AG04450 (cell line): ENCODE measurements at regions not wholly inside any gene's neighbourhood (a gene's known extent, or its start where the extent isn't known, plus 50 kb on each side); places are given as distances from the start of the nearest gene placed in this dataset.
A peak's percentile ranks its signal among the peaks of the same experiment; 100 is the strongest.

Source experiments
- CTCF ChIA-PET: fragments of 300-600, 350-600 bp; formaldehyde crosslinking; extraction: SDS; loops from one replicate; lab custom pipeline; 2022; ENCODE audit warnings: antibody characterized with exemption, inconsistent platforms; lab: Charles Lee
- POLR2A ChIA-PET: fragments of 350-600 bp; formaldehyde crosslinking; extraction: SDS; loops from one replicate; lab custom pipeline; 2021; ENCODE audit warnings: antibody characterized with exemption, inconsistent platforms; lab: Yijun Ruan, JAX
- DNase-seq: peaks from one replicate; pipeline ENCODE4 v3.0.0-alpha.2; 2011; ENCODE audit warnings: low read depth, low spot score
- H3K27ac ChIP-seq: one replicate; pipeline ENCODE4 v1.5.1; 2012; ENCODE audit warnings: low read depth, low read length, control low read depth
- H3K27me3 ChIP-seq: one replicate; pipeline ENCODE4 v1.6.0; 2012; ENCODE audit warnings: low read length; ENCODE audit not compliant: control insufficient read depth, insufficient read depth
- H3K4me3 ChIP-seq: 2 replicates; pipeline ENCODE4 v1.5.1; 2011; ENCODE audit warnings: mild to moderate bottlenecking, low read depth, low read length, control low read depth
- H3K9me3 ChIP-seq: 2 replicates; pipeline ENCODE4 v1.5.1; 2012; ENCODE audit warnings: low read length; ENCODE audit not compliant: control insufficient read depth, insufficient read depth
- CTCF ChIP-seq: IDR thresholded peaks from 2 replicates; pipeline ENCODE4 v1.5.1; 2011; ENCODE audit warnings: low read depth, low read length, control low read depth, inconsistent platforms

GRCh38 chr15:67957435-67958132 lies 96.5 kb upstream of the PIAS1 start:
- Histone ChIP-seq H3K27ac (no peak overlapping the region), H3K4me3 (no peak overlapping the region), H3K9me3 (no peaks in the 10 kb centered on the region), H3K27me3 (peaks cover 23% of the 10 kb centered on the region)
- no peak for DNase-seq
- ChIA-PET CTCF (interaction anchor here (1.4 kb wide), 1 partner anchor 95 kb away, joined by 4 read pairs; no protein-coding TSS in a partner anchor), POLR2A (no interaction called here)
- no peak for TF ChIP-seq CTCF

GRCh38 chr15:67967871-67968431 lies 86.2 kb upstream of the PIAS1 start:
- no peak for TF ChIP-seq CTCF
- POLR2A ChIA-PET: no interaction called here

GRCh38 chr15:67968564-67968963 lies 85.6 kb upstream of the PIAS1 start:
- ChIA-PET POLR2A (no interaction called here), CTCF (interaction anchor here (0.7 kb wide), 1 partner anchor 185 kb away, joined by 3 read pairs; no protein-coding TSS in a partner anchor)
- H3K27me3 ChIP-seq: peaks cover 23% of the 10 kb centered on the region
- no peaks in the 10 kb centered on the region for H3K9me3 ChIP-seq
- H3K4me3 ChIP-seq: no peak overlapping the region; the same call in 1 of the 2 replicates
- no peak for DNase-seq
- no peak for TF ChIP-seq CTCF
- H3K27ac ChIP-seq: no peak overlapping the region

More at GRCh38 chr15:67967871-67968431, 86.2 kb upstream of the PIAS1 start:
- CTCF ChIA-PET: interaction anchor here (0.7 kb wide), 1 partner anchor 186 kb away, joined by 3 read pairs; no protein-coding TSS in a partner anchor
- DNase-seq: peak; percentile 8
- Histone ChIP-seq H3K4me3 (peak overlapping the region; percentile 54), H3K27ac (no peak overlapping the region), H3K27me3 (peaks cover 23% of the 10 kb centered on the region), H3K9me3 (no peaks in the 10 kb centered on the region)

GRCh38 chr15:67968966-67969365 lies 85.1 kb upstream of the PIAS1 start:
- H3K9me3 ChIP-seq: no peaks in the 10 kb centered on the region
- H3K4me3 ChIP-seq: no peak overlapping the region
- TF ChIP-seq CTCF: no peak
- no peak overlapping the region for H3K27ac ChIP-seq
- CTCF ChIA-PET: no interaction called here
- POLR2A ChIA-PET: no interaction called here
- no peak for DNase-seq
- peaks cover 20% of the 10 kb centered on the region for H3K27me3 ChIP-seq

GRCh38 chr15:67969892-67970291 lies 84.2 kb upstream of the PIAS1 start:
- Histone ChIP-seq H3K4me3 (no peak overlapping the region), H3K9me3 (no peaks in the 10 kb centered on the region), H3K27ac (no peak overlapping the region), H3K27me3 (peaks cover 19% of the 10 kb centered on the region)
- DNase-seq: no peak
- ChIA-PET POLR2A (no interaction called here), CTCF (no interaction called here)
- no peak for TF ChIP-seq CTCF
